Sciatic nerve (tissue), 2 donors: ENCODE measurements at regions not wholly inside any gene's neighbourhood (a gene's known extent, or its start where the extent isn't known, plus 50 kb on each side); places are given as distances from the start of the nearest gene placed in this dataset.
"Not testable (repeated sequence)": the region's sequence is repeated elsewhere in the genome, so short reads cannot be mapped to it uniquely, and the experiment has no call there.

Source experiments
- ATAC-seq: fragments of 200-7000 bp; cut with Tn5 transposase; one replicate; pipeline ENCODE4 v1.9.1; 2020; ENCODE audit warnings: mild to moderate bottlenecking, moderate library complexity
- DNase-seq: peaks from one replicate; pipeline ENCODE4 v3.0.0-alpha.2; 2020; ENCODE audit warnings: low spot score
- intact Hi-C: fragments of 100-400 bp; cut with DNase I; formaldehyde crosslinking; loops from one replicate; pipeline ENCODE4 v1.14.2; 2022
- donor health status: DM: no; HTN: no; CAD: no.
- donor health status: DM: no; HTN: no; CAD: no.

GRCh38 chr11:33445761-33446161, 188.6 kb downstream of the HIPK3 start:
- no peak for DNase-seq
- intact Hi-C loops = no loop called here
- no peak for ATAC-seq

- intact Hi-C loops = no loop called here
- no peak for DNase-seq
- ATAC-seq = no peak
Observed at GRCh38 chr11:33444835-33445594, 187.8 kb downstream of the HIPK3 start.

- DNase-seq = no peak
- no peak for ATAC-seq
- intact Hi-C loops = no loop called here
Observed at GRCh38 chr11:33443684-33444083, 186.5 kb downstream of the HIPK3 start.

GRCh38 chr11:33438301-33438700, 181.1 kb downstream of the HIPK3 start:
- ATAC-seq (no peak), DNase-seq (no peak)
- intact Hi-C loops = no loop called here

- DNase-seq = no peak
- intact Hi-C loops = no loop called here
- no peak for ATAC-seq
Observed at GRCh38 chr11:33437529-33437928, 180.3 kb downstream of the HIPK3 start.

- intact Hi-C loops = no loop called here
- DNase-seq = no peak
- ATAC-seq = no peak
Observed at GRCh38 chr11:33435216-33435615, 178.0 kb downstream of the HIPK3 start.

- ATAC-seq (no peak), DNase-seq (no peak)
- intact Hi-C loops = no loop called here
Observed at GRCh38 chr11:33434294-33434693, 177.1 kb downstream of the HIPK3 start.

- DNase-seq, ATAC-seq, intact Hi-C loops: not testable (repeated sequence)
Observed at GRCh38 chr11:33428435-33428834, 171.3 kb downstream of the HIPK3 start.

- ATAC-seq = no peak
- intact Hi-C loops = no loop called here
- no peak for DNase-seq
Observed at GRCh38 chr11:33420959-33421566, 163.9 kb downstream of the HIPK3 start.

- DNase-seq (no peak), ATAC-seq (no peak)
- intact Hi-C loops = no loop called here
Observed at GRCh38 chr11:33419924-33420323, 162.7 kb downstream of the HIPK3 start.

GRCh38 chr11:33417121-33417520, 159.9 kb downstream of the HIPK3 start:
- no peak for DNase-seq
- intact Hi-C loops = no loop called here
- ATAC-seq = no peak

- intact Hi-C loops = no loop called here
Observed at GRCh38 chr11:33413301-33413700, 156.1 kb downstream of the HIPK3 start.

GRCh38 chr11:33412241-33412640, 155.1 kb downstream of the HIPK3 start:
- ATAC-seq = no peak
- DNase-seq = no peak
- intact Hi-C loops = no loop called here

More at GRCh38 chr11:33413301-33413700, 156.1 kb downstream of the HIPK3 start:
- ATAC-seq (no peak), DNase-seq (no peak)

GRCh38 chr11:33411751-33412150, 154.6 kb downstream of the HIPK3 start:
- DNase-seq (no peak), ATAC-seq (no peak)
- intact Hi-C loops = no loop called here

- intact Hi-C loops = no loop called here
- ATAC-seq (no peak), DNase-seq (no peak)
Observed at GRCh38 chr11:33410086-33410765, 153.0 kb downstream of the HIPK3 start.
